HEK293 (cell line): ENCODE measurements at regions not wholly inside any gene's neighbourhood (a gene's known extent, or its start where the extent isn't known, plus 50 kb on each side); places are given as distances from the start of the nearest gene placed in this dataset.
"Not testable (repeated sequence)": the region's sequence is repeated elsewhere in the genome, so short reads cannot be mapped to it uniquely, and the experiment has no call there.

Experiments
- CTCF ChIA-PET: fragments of 350-600 bp; formaldehyde crosslinking; extraction: SDS; loops from one replicate; lab custom pipeline; 2021; ENCODE audit warnings: antibody characterized with exemption; lab: Yijun Ruan, JAX
- POLR2A ChIA-PET: fragments of 300-600 bp; formaldehyde crosslinking; extraction: SDS; loops from one replicate; lab custom pipeline; 2020; ENCODE audit warnings: antibody characterized with exemption, inconsistent platforms; lab: Yijun Ruan, JAX
- H3K27ac ChIP-seq: fragments of 200-500 bp; sonication (Bioruptor generic); 2 replicates; pipeline ENCODE4 v1.5.1; 2014; ENCODE audit warnings: low read depth, low read length, control low read depth, inconsistent platforms; ENCODE audit errors: extremely low read depth
- H3K36me3 ChIP-seq, 2 experiments: fragments of 200-500 bp in 1 of 2; sonication (Bioruptor generic) in 1 of 2; 1 replicate in 1 of 2; 2 replicates in 1 of 2; pipeline ENCODE4 v1.5.1; 2014 to 2017; ENCODE audit warnings: inconsistent platforms in 2 of 2, low read length in 2 of 2; ENCODE audit not compliant: control insufficient read depth in 2 of 2, insufficient read depth in 1 of 2
- H3K4me1 ChIP-seq: fragments of 200-500 bp; sonication (Bioruptor generic); 2 replicates; pipeline ENCODE4 v1.5.1; 2014; ENCODE audit warnings: mild to moderate bottlenecking, low read length, inconsistent platforms; ENCODE audit not compliant: control insufficient read depth, insufficient read depth
- H3K4me3 ChIP-seq: 2 replicates; pipeline ENCODE4 v1.5.1; 2011; ENCODE audit warnings: low read depth, mild to moderate bottlenecking, control low read depth, low read length, moderate library complexity
- H3K9me3 ChIP-seq: fragments of 200-500 bp; sonication (Bioruptor generic); 2 replicates; pipeline ENCODE4 v1.5.1; 2014; ENCODE audit warnings: low read depth, low read length, inconsistent platforms; ENCODE audit not compliant: control insufficient read depth, insufficient read depth
- EGR2 ChIP-seq: fragments of 450-650 bp; formaldehyde crosslinking; IDR thresholded peaks from 2 replicates; pipeline ENCODE4 v1.5.1; 2016; ENCODE audit warnings: low read depth, missing biosample characterization, missing genetic modification characterization
- GFI1B ChIP-seq: fragments of 450-650 bp; formaldehyde crosslinking; IDR thresholded peaks from 2 replicates; pipeline ENCODE4 v1.5.1; 2016; ENCODE audit warnings: missing biosample characterization, missing genetic modification characterization
- GLIS2 ChIP-seq: fragments of 450-650 bp; formaldehyde crosslinking; IDR thresholded peaks from 2 replicates; pipeline ENCODE4 v1.5.1; 2016; ENCODE audit warnings: missing biosample characterization, missing genetic modification characterization
- IKZF3 ChIP-seq: fragments of 450-650 bp; IDR thresholded peaks from 2 replicates; pipeline ENCODE4 v1.5.0; 2018; ENCODE audit warnings: missing biosample characterization, mild to moderate bottlenecking, missing genetic modification characterization, moderate library complexity
- INSM2 ChIP-seq: fragments of 450-650 bp; formaldehyde crosslinking; IDR thresholded peaks from 2 replicates; pipeline ENCODE4 v1.5.1; 2016; ENCODE audit warnings: missing biosample characterization, missing genetic modification characterization
- KLF17 ChIP-seq: fragments of 450-650 bp; formaldehyde crosslinking; IDR thresholded peaks from 2 replicates; pipeline ENCODE4 v1.5.1; 2016; ENCODE audit warnings: missing biosample characterization, missing genetic modification characterization
- MYNN ChIP-seq: fragments of 450-650 bp; formaldehyde crosslinking; IDR thresholded peaks from 2 replicates; pipeline ENCODE4 v1.5.1; 2016; ENCODE audit warnings: missing biosample characterization, missing genetic modification characterization, borderline replicate concordance
- PBX3 ChIP-seq: sonication (generic); formaldehyde crosslinking; IDR thresholded peaks from 2 replicates; pipeline ENCODE4 v1.8.1; 2022; ENCODE audit warnings: mild to moderate bottlenecking, moderate library complexity, missing genetic modification reagents
- REPIN1 ChIP-seq: fragments of 450-650 bp; formaldehyde crosslinking; IDR thresholded peaks from 2 replicates; pipeline ENCODE4 v1.5.1; 2017; ENCODE audit warnings: missing biosample characterization, missing genetic modification characterization, low read depth
- TCF7L2 ChIP-seq: IDR thresholded peaks from 2 replicates; pipeline ENCODE4 v1.6.1; 2011; ENCODE audit warnings: low read depth, mild to moderate bottlenecking, inconsistent platforms, low read length, moderate library complexity, borderline replicate concordance
- TRIM28 ChIP-seq: IDR thresholded peaks from 2 replicates; pipeline ENCODE4 v1.6.1; 2011; ENCODE audit warnings: low read length, control low read depth, borderline replicate concordance
- ZEB2 ChIP-seq: fragments of 450-650 bp; formaldehyde crosslinking; IDR thresholded peaks from 2 replicates; pipeline ENCODE4 v1.5.1; 2016; ENCODE audit warnings: missing biosample characterization, missing genetic modification characterization
- ZFHX2 ChIP-seq: fragments of 450-650 bp; formaldehyde crosslinking; conservative IDR thresholded peaks from 2 replicates; pipeline ENCODE4 v1.5.1; 2016; ENCODE audit warnings: missing biosample characterization, missing genetic modification characterization
- ZNF169 ChIP-seq: fragments of 450-650 bp; formaldehyde crosslinking; IDR thresholded peaks from 2 replicates; pipeline ENCODE4 v1.5.1; 2016; ENCODE audit warnings: missing biosample characterization, missing genetic modification characterization
- ZNF302 ChIP-seq: fragments of 450-650 bp; formaldehyde crosslinking; IDR thresholded peaks from 2 replicates; pipeline ENCODE4 v1.5.1; 2016; ENCODE audit warnings: missing biosample characterization, missing genetic modification characterization, low read depth
- ZNF510 ChIP-seq: fragments of 450-650 bp; formaldehyde crosslinking; IDR thresholded peaks from 2 replicates; pipeline ENCODE4 v1.5.1; 2018; ENCODE audit warnings: mild to moderate bottlenecking, missing genetic modification characterization, missing biosample characterization; ENCODE audit not compliant: insufficient replicate concordance
- ZNF514 ChIP-seq: fragments of 450-650 bp; formaldehyde crosslinking; IDR thresholded peaks from 2 replicates; pipeline ENCODE4 v1.5.1; 2016; ENCODE audit warnings: missing biosample characterization, missing genetic modification characterization
- ZNF645 ChIP-seq: fragments of 450-650 bp; formaldehyde crosslinking; IDR thresholded peaks from 2 replicates; pipeline ENCODE4; 2016; ENCODE audit warnings: missing biosample characterization, missing genetic modification characterization
- ZNF664 ChIP-seq: fragments of 450-650 bp; formaldehyde crosslinking; IDR thresholded peaks from 2 replicates; pipeline ENCODE4 v1.5.1; 2016; ENCODE audit warnings: missing biosample characterization, missing genetic modification characterization
- ZNF670 ChIP-seq: fragments of 450-650 bp; formaldehyde crosslinking; IDR thresholded peaks from 2 replicates; pipeline ENCODE4 v1.5.1; 2016; ENCODE audit warnings: missing biosample characterization, missing genetic modification characterization, low read depth
- ZNF692 ChIP-seq: fragments of 450-650 bp; formaldehyde crosslinking; IDR thresholded peaks from 2 replicates; pipeline ENCODE4 v1.5.1; 2016; ENCODE audit warnings: missing biosample characterization, missing genetic modification characterization
- ZNF707 ChIP-seq: fragments of 450-650 bp; formaldehyde crosslinking; IDR thresholded peaks from 2 replicates; pipeline ENCODE4 v1.5.1; 2016; ENCODE audit warnings: missing biosample characterization, missing genetic modification characterization
- ZNF76 ChIP-seq: fragments of 450-650 bp; formaldehyde crosslinking; IDR thresholded peaks from 2 replicates; pipeline ENCODE4; 2016; ENCODE audit warnings: low read depth, missing biosample characterization, missing genetic modification characterization, borderline replicate concordance

- no peak overlapping the region for H3K4me3 ChIP-seq
- H3K27ac ChIP-seq = no peak overlapping the region
- H3K4me1 ChIP-seq = no peaks in the 10 kb centered on the region
- ChIA-PET POLR2A (no interaction called here), CTCF (no interaction called here)
- TF ChIP-seq ZNF76 = no peak
- TF ChIP-seq PBX3 (CRISPR knock-in tag) = no peak
- no peak for TF ChIP-seq ZNF169 (tag by site-specific recombination)
- no peak for TF ChIP-seq ZNF664 (tag by site-specific recombination)
- no peaks in the 10 kb centered on the region; a peak in 1 of 3 replicates for H3K36me3 ChIP-seq
- H3K9me3 ChIP-seq = no peaks in the 10 kb centered on the region
Measured at GRCh38 chr5:99156688-99157087, 227.9 kb upstream of the CHD1 start.

- H3K9me3 ChIP-seq, H3K27ac ChIP-seq, CTCF ChIA-PET, POLR2A ChIA-PET, H3K4me1 ChIP-seq, H3K4me3 ChIP-seq, H3K36me3 ChIP-seq: not testable (repeated sequence)
Measured at GRCh38 chr5:99143283-99143795, 214.5 kb upstream of the CHD1 start.

- Histone ChIP-seq H3K4me3 (no peak overlapping the region), H3K27ac (no peak overlapping the region), H3K36me3 (no peaks in the 10 kb centered on the region), H3K4me1 (no peaks in the 10 kb centered on the region), H3K9me3 (no peaks in the 10 kb centered on the region)
- CTCF ChIA-PET = no interaction called here
- POLR2A ChIA-PET = no interaction called here
- no peak for TF ChIP-seq TCF7L2
- TF ChIP-seq ZNF510 (tag by site-specific recombination) = no peak
- TF ChIP-seq ZNF707 = no peak
- TF ChIP-seq KLF17 = no peak
- no peak for TF ChIP-seq MYNN (tag by site-specific recombination)
- no peak for TF ChIP-seq ZNF302 (tag by site-specific recombination)
- no peak for TF ChIP-seq TRIM28
- no peak for TF ChIP-seq ZNF692 (tag by site-specific recombination)
- no peak for TF ChIP-seq ZNF670
- no peak for TF ChIP-seq ZNF514 (tag by site-specific recombination)
- TF ChIP-seq, all 188 proteins: peak for 0
Measured at GRCh38 chr5:99141534-99142128, 212.8 kb upstream of the CHD1 start.

- H3K4me3 ChIP-seq = no peak overlapping the region
- no peak overlapping the region for H3K27ac ChIP-seq
- POLR2A ChIA-PET = no interaction called here
- CTCF ChIA-PET = no interaction called here
- H3K36me3 ChIP-seq = no peaks in the 10 kb centered on the region
- H3K4me1 ChIP-seq = no peaks in the 10 kb centered on the region
- H3K9me3 ChIP-seq = no peaks in the 10 kb centered on the region
- TF ChIP-seq EGR2 (tag by site-specific recombination) = no peak
- no peak for TF ChIP-seq GFI1B (tag by site-specific recombination)
- TF ChIP-seq ZNF645 (tag by site-specific recombination) = no peak
- no peak for TF ChIP-seq INSM2 (tag by site-specific recombination)
- no peak for TF ChIP-seq GLIS2
- TF ChIP-seq REPIN1 (tag by site-specific recombination) = no peak
- no peak for TF ChIP-seq ZFHX2 (tag by site-specific recombination)
- TF ChIP-seq ZEB2 (tag by site-specific recombination) = no peak
- no peak for TF ChIP-seq IKZF3 (tag by site-specific recombination)
Measured at GRCh38 chr5:99138911-99139310, 210.1 kb upstream of the CHD1 start.
